Trophoblast cell (in vitro differentiated cells and primary cell): ENCODE measurements at regions not wholly inside any gene's neighbourhood (a gene's known extent, or its start where the extent isn't known, plus 50 kb on each side); places are given as distances from the start of the nearest gene placed in this dataset.

Experiments
- DNase-seq, 2 donors: peaks; one replicate each; pipeline ENCODE4 v3.0.0-alpha.2; 2016
- H2AFZ ChIP-seq: 2 replicates; pipeline ENCODE4 v1.6.1; 2013; ENCODE audit warnings: low read length, moderate library complexity, mild to moderate bottlenecking; ENCODE audit not compliant: insufficient read depth, poor library complexity
- H2AK5ac ChIP-seq: 2 replicates; pipeline ENCODE4 v1.6.1; 2013; ENCODE audit warnings: mild to moderate bottlenecking, low read length
- H2BK120ac ChIP-seq: 2 replicates; pipeline ENCODE4 v1.6.1; 2013; ENCODE audit warnings: low read length, mild to moderate bottlenecking, moderate library complexity; ENCODE audit not compliant: insufficient read depth, poor library complexity
- H2BK12ac ChIP-seq: 2 replicates; pipeline ENCODE4 v1.6.1; 2013; ENCODE audit warnings: mild to moderate bottlenecking, low read length, moderate library complexity
- H2BK5ac ChIP-seq: 2 replicates; pipeline ENCODE4 v1.6.1; 2013; ENCODE audit warnings: low read length, low read depth, moderate library complexity, mild to moderate bottlenecking; ENCODE audit not compliant: poor library complexity
- H3K14ac ChIP-seq: 2 replicates; pipeline ENCODE4 v1.6.1; 2013; ENCODE audit warnings: mild to moderate bottlenecking, low read length
- H3K18ac ChIP-seq: 2 replicates; pipeline ENCODE4 v1.6.1; 2013; ENCODE audit warnings: mild to moderate bottlenecking, low read length
- H3K23ac ChIP-seq: 2 replicates; pipeline ENCODE4 v1.6.1; 2013; ENCODE audit warnings: low read length
- H3K27ac ChIP-seq: 2 replicates; pipeline ENCODE4 v1.5.1; 2013; ENCODE audit warnings: low read depth, mild to moderate bottlenecking, inconsistent platforms, low read length, moderate library complexity
- H3K27me3 ChIP-seq: 2 replicates; pipeline ENCODE4 v1.6.1; 2013; ENCODE audit warnings: inconsistent platforms, mild to moderate bottlenecking, low read length, moderate library complexity; ENCODE audit not compliant: insufficient read depth
- H3K36me3 ChIP-seq, 2 experiments: 1 replicate in 1 of 2; 2 replicates in 1 of 2; pipeline ENCODE4 v1.6.1; 2013; ENCODE audit warnings: low read length in 2 of 2, mild to moderate bottlenecking in 2 of 2, moderate library complexity in 1 of 2; ENCODE audit not compliant: insufficient read depth in 2 of 2, control insufficient read depth in 1 of 2
- H3K4ac ChIP-seq: 2 replicates; pipeline ENCODE4 v1.6.1; 2013; ENCODE audit warnings: low read depth, mild to moderate bottlenecking, low read length, moderate library complexity
- H3K4me1 ChIP-seq, 2 experiments: 1 replicate in 1 of 2; 2 replicates in 1 of 2; pipeline ENCODE4 v1.6.1; 2013; ENCODE audit warnings: low read length in 2 of 2, mild to moderate bottlenecking in 2 of 2, moderate library complexity in 1 of 2; ENCODE audit not compliant: insufficient read depth in 2 of 2, control insufficient read depth in 1 of 2
- H3K4me2 ChIP-seq: 2 replicates; pipeline ENCODE4 v1.6.1; 2013; ENCODE audit warnings: inconsistent platforms, mild to moderate bottlenecking, low read length, moderate library complexity
- H3K4me3 ChIP-seq: 2 replicates; pipeline ENCODE4 v1.5.1; 2013; ENCODE audit warnings: mild to moderate bottlenecking, low read depth, low read length, inconsistent platforms
- H3K79me1 ChIP-seq: one replicate; pipeline ENCODE4 v1.6.1; 2013; ENCODE audit warnings: low read length
- H3K79me2 ChIP-seq: 2 replicates; pipeline ENCODE4 v1.6.1; 2013; ENCODE audit warnings: low read length, mild to moderate bottlenecking; ENCODE audit not compliant: control insufficient read depth, insufficient read depth, poor library complexity
- H3K9ac ChIP-seq: 2 replicates; pipeline ENCODE4 v1.6.1; 2013; ENCODE audit warnings: mild to moderate bottlenecking, low read length
- H3K9me3 ChIP-seq: 2 replicates; pipeline ENCODE4 v1.6.1; 2013; ENCODE audit warnings: low read depth, mild to moderate bottlenecking, control low read depth, inconsistent platforms, low read length; ENCODE audit not compliant: insufficient read depth
- H4K12ac ChIP-seq: 2 replicates; pipeline ENCODE4 v1.6.1; 2013; ENCODE audit warnings: low read depth, mild to moderate bottlenecking, low read length, moderate library complexity
- H4K8ac ChIP-seq: 2 replicates; pipeline ENCODE4 v1.6.1; 2013; ENCODE audit warnings: low read depth, mild to moderate bottlenecking, low read length, moderate library complexity
- H4K91ac ChIP-seq: one replicate; pipeline ENCODE4 v1.6.1; 2013; ENCODE audit warnings: low read depth, mild to moderate bottlenecking, low read length, moderate library complexity
- WGBS: extraction: QIAGEN DNeasy Blood & Tissue Kit; methylation state at CpG from one replicate; pipeline ENCODE4 v1.1.7; 2013; ENCODE audit warnings: missing lambda C conversion rate; ENCODE audit not compliant: insufficient read length, insufficient coverage; ENCODE audit errors: extremely low coverage; 5-methylcytosine and 5-hydroxymethylcytosine counted together

- Histone ChIP-seq H4K91ac (no peak overlapping the region), H4K12ac (no peak overlapping the region), H4K8ac (no peak overlapping the region), H3K4me3 (no peak overlapping the region), H3K18ac (no peak overlapping the region), H3K4me2 (no peak overlapping the region), H2BK120ac (no peak overlapping the region), H3K79me2 (no peaks in the 10 kb centered on the region), H3K9ac (no peak overlapping the region), H3K9me3 (no peaks in the 10 kb centered on the region), H3K27ac (no peak overlapping the region), H2AFZ (no peak overlapping the region), H3K27me3 (no peaks in the 10 kb centered on the region), H2BK12ac (no peak overlapping the region), H3K23ac (no peak overlapping the region), H2BK5ac (no peak overlapping the region), H3K4ac (no peak overlapping the region), H3K14ac (no peak overlapping the region), H3K4me1 (no peaks in the 10 kb centered on the region), H2AK5ac (no peak overlapping the region), H3K36me3 (no peaks in the 10 kb centered on the region), H3K79me1 (peaks cover 3% of the 10 kb centered on the region)
- no CpG with 5 or more reads among the region's 1 CpG for WGBS
- DNase-seq, result no peak
Observed at GRCh38 chr5:74459984-74460383, 180.5 kb downstream of the ENC1 start.

GRCh38 chr5:74457876-74458275 is 182.7 kb downstream of the ENC1 start:
- Histone ChIP-seq H3K79me2 (no peaks in the 10 kb centered on the region), H2AFZ (no peak overlapping the region), H3K9ac (no peak overlapping the region), H3K9me3 (no peaks in the 10 kb centered on the region), H2BK12ac (no peak overlapping the region), H2AK5ac (no peak overlapping the region), H3K27ac (no peak overlapping the region), H4K8ac (no peak overlapping the region), H4K12ac (no peak overlapping the region), H4K91ac (no peak overlapping the region), H2BK5ac (no peak overlapping the region), H3K4me1 (no peaks in the 10 kb centered on the region), H3K4ac (no peak overlapping the region), H3K4me3 (no peak overlapping the region), H3K18ac (no peak overlapping the region), H3K79me1 (no peaks in the 10 kb centered on the region), H3K4me2 (no peak overlapping the region), H3K14ac (no peak overlapping the region), H3K36me3 (no peaks in the 10 kb centered on the region), H2BK120ac (no peak overlapping the region), H3K27me3 (no peaks in the 10 kb centered on the region), H3K23ac (no peak overlapping the region)
- no peak for DNase-seq

GRCh38 chr5:74454263-74455030 is 186.1 kb downstream of the ENC1 start:
- no peak overlapping the region for H3K14ac ChIP-seq
- H3K27ac ChIP-seq, result no peak overlapping the region
- no peak overlapping the region for H4K8ac ChIP-seq
- no peak overlapping the region for H2AFZ ChIP-seq
- H3K9ac ChIP-seq, result no peak overlapping the region
- no peaks in the 10 kb centered on the region for H3K9me3 ChIP-seq
- no peak overlapping the region for H4K91ac ChIP-seq
- WGBS, result no CpG with 5 or more reads among the region's 7 CpGs
- DNase-seq, result no peak
- no peak overlapping the region for H3K4me2 ChIP-seq
- no peak overlapping the region for H3K4me3 ChIP-seq
- H3K23ac ChIP-seq, result no peak overlapping the region
- H3K79me1 ChIP-seq, result no peaks in the 10 kb centered on the region
- H2BK5ac ChIP-seq, result no peak overlapping the region
- H2AK5ac ChIP-seq, result no peak overlapping the region
- H3K18ac ChIP-seq, result no peak overlapping the region
- H3K4ac ChIP-seq, result no peak overlapping the region
- no peak overlapping the region for H2BK120ac ChIP-seq
- no peaks in the 10 kb centered on the region for H3K36me3 ChIP-seq
- H2BK12ac ChIP-seq, result peak overlapping the region; percentile 13
- no peaks in the 10 kb centered on the region for H3K4me1 ChIP-seq
- H4K12ac ChIP-seq, result no peak overlapping the region
- no peaks in the 10 kb centered on the region for H3K27me3 ChIP-seq
- H3K79me2 ChIP-seq, result no peaks in the 10 kb centered on the region

- no peak overlapping the region for H3K18ac ChIP-seq
- no peak overlapping the region for H2AK5ac ChIP-seq
- H3K27ac ChIP-seq, result no peak overlapping the region
- H4K91ac ChIP-seq, result no peak overlapping the region
- no peak overlapping the region for H3K9ac ChIP-seq
- H2BK120ac ChIP-seq, result no peak overlapping the region
- H2BK12ac ChIP-seq, result peak overlapping the region; percentile 8
- no peaks in the 10 kb centered on the region for H3K79me1 ChIP-seq
- no peak overlapping the region for H4K8ac ChIP-seq
- no peak for DNase-seq
- H4K12ac ChIP-seq, result no peak overlapping the region
- no peaks in the 10 kb centered on the region for H3K9me3 ChIP-seq
- WGBS, result no CpG with 5 or more reads among the region's 5 CpGs
- H3K4ac ChIP-seq, result no peak overlapping the region
- no peak overlapping the region for H2BK5ac ChIP-seq
- H3K4me3 ChIP-seq, result no peak overlapping the region
- H3K79me2 ChIP-seq, result no peaks in the 10 kb centered on the region
- no peaks in the 10 kb centered on the region for H3K27me3 ChIP-seq
- no peak overlapping the region for H3K14ac ChIP-seq
- no peaks in the 10 kb centered on the region for H3K4me1 ChIP-seq
- no peak overlapping the region for H3K4me2 ChIP-seq
- no peak overlapping the region for H2AFZ ChIP-seq
- H3K36me3 ChIP-seq, result no peaks in the 10 kb centered on the region
- H3K23ac ChIP-seq, result no peak overlapping the region
Observed at GRCh38 chr5:74452856-74453255, 187.7 kb downstream of the ENC1 start.
